GM23248 (cell line): ENCODE measurements at regions not wholly inside any gene's neighbourhood (a gene's known extent, or its start where the extent isn't known, plus 50 kb on each side); places are given as distances from the start of the nearest gene placed in this dataset.

Source experiments
- EZH2 ChIP-seq: fragments of 200-600 bp; sonication (generic); IDR thresholded peaks from 2 replicates; pipeline ENCODE4 v1.6.1; 2018; ENCODE audit warnings: antibody characterized with exemption, mild to moderate bottlenecking; ENCODE audit not compliant: insufficient read depth, poor library complexity, severe bottlenecking
- EZH2phosphoT487 ChIP-seq: fragments of 200-600 bp; sonication (generic); IDR thresholded peaks from 2 replicates; pipeline ENCODE4 v1.6.1; 2018; ENCODE audit warnings: antibody characterized with exemption, moderate library complexity, mild to moderate bottlenecking, low read depth; ENCODE audit not compliant: insufficient read depth

DNA sequence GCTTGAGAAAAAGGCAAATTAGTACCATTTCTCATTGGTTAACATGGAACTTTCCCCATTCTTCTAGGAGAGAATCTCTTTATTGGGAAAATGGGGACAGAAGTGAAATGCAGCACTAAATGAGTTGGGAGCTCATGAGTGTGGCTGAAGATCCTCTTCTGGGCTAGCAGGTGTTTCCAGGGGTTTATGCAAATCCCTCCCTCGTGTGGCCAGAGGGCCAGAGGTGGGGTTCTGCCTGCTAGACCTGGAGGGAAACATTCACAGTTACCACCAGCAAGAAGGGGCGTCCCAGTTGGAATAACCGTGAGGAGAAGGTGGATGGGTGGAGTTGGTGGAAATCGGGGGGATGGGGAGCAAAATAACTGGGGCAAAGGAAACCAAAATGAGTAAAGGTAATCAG is 235.9 kb downstream of the KLF6 start:
- TF ChIP-seq EZH2phosphoT487 (no peak), EZH2 (no peak)
